GM23338 (cell line): ENCODE measurements at regions not wholly inside any gene's neighbourhood (a gene's known extent, or its start where the extent isn't known, plus 50 kb on each side); places are given as distances from the start of the nearest gene placed in this dataset.

Source experiments
- ATAC-seq: fragments of 200-7000 bp; cut with Tn5 transposase; 3 replicates; pipeline ENCODE4 v1.9.1; 2020
- DNase-seq: peaks from one replicate; pipeline ENCODE4 v3.0.0-alpha.2; 2015; ENCODE audit warnings: low spot score
- H2AFZ ChIP-seq: fragments of 200-600 bp; sonication (generic); 2 replicates; pipeline ENCODE4 v1.8.0; 2016; ENCODE audit warnings: antibody characterized with exemption, mild to moderate bottlenecking, moderate library complexity
- H3F3A ChIP-seq: fragments of 200-600 bp; sonication (generic); replicated peaks from 2 replicates; pipeline ENCODE4 v1.8.0; 2017; ENCODE audit warnings: antibody characterized with exemption, mixed run types, low read depth
- H3K27ac ChIP-seq: fragments of 200-600 bp; sonication (generic); 2 replicates; pipeline ENCODE4 v1.6.1; 2016; ENCODE audit warnings: low read depth
- H3K27me3 ChIP-seq: fragments of 200-600 bp; sonication (generic); 2 replicates; pipeline ENCODE4 v1.8.0; 2016; ENCODE audit warnings: mild to moderate bottlenecking, mixed run types, moderate library complexity; ENCODE audit not compliant: insufficient read depth
- H3K36me3 ChIP-seq: fragments of 200-600 bp; sonication (generic); 2 replicates; pipeline ENCODE4 v1.8.0; 2016; ENCODE audit warnings: mild to moderate bottlenecking; ENCODE audit not compliant: insufficient read depth
- H3K4me1 ChIP-seq: fragments of 200-600 bp; sonication (generic); 2 replicates; pipeline ENCODE4 v1.8.0; 2016; ENCODE audit warnings: mild to moderate bottlenecking, moderate library complexity; ENCODE audit not compliant: insufficient read depth
- H3K4me2 ChIP-seq: fragments of 200-600 bp; sonication (generic); 2 replicates; pipeline ENCODE4 v1.7.1; 2017; ENCODE audit warnings: mixed run types
- H3K4me3 ChIP-seq: fragments of 200-600 bp; sonication (generic); 2 replicates; pipeline ENCODE4 v1.6.1; 2016; ENCODE audit warnings: mixed run types
- H3K79me2 ChIP-seq: fragments of 200-600 bp; sonication (generic); replicated peaks from 2 replicates; pipeline ENCODE4 v1.8.0; 2017; ENCODE audit warnings: mild to moderate bottlenecking; ENCODE audit not compliant: insufficient read depth
- H3K9me2 ChIP-seq: fragments of 200-600 bp; sonication (generic); 2 replicates; pipeline ENCODE4 v1.8.0; 2017; ENCODE audit not compliant: insufficient read depth
- H4K20me1 ChIP-seq: fragments of 200-600 bp; sonication (generic); replicated peaks from 2 replicates; pipeline ENCODE4 v1.8.0; 2017; ENCODE audit warnings: mild to moderate bottlenecking; ENCODE audit not compliant: insufficient read depth
- H3K27ac Mint-ChIP-seq: 2 replicates; pipeline ENCODE4 v1.8.0; 2020; ENCODE audit warnings: inconsistent platforms, mild to moderate bottlenecking, moderate library complexity, mixed read lengths
- H3K27me3 Mint-ChIP-seq: 3 replicates; pipeline ENCODE4 v1.8.0; 2022; ENCODE audit warnings: low read depth, mild to moderate bottlenecking, moderate library complexity, mixed read lengths, inconsistent platforms; ENCODE audit not compliant: insufficient read depth, poor library complexity
- H3K36me3 Mint-ChIP-seq: 3 replicates; pipeline ENCODE4 v1.8.0; 2021; ENCODE audit warnings: low read depth, mild to moderate bottlenecking, inconsistent platforms, moderate library complexity, mixed read lengths
- H3K4me1 Mint-ChIP-seq: 3 replicates; pipeline ENCODE4 v1.8.0; 2020; ENCODE audit warnings: mild to moderate bottlenecking, inconsistent platforms, mixed read lengths
- H3K4me3 Mint-ChIP-seq: 3 replicates; pipeline ENCODE4 v1.8.0; 2021; ENCODE audit warnings: moderate library complexity, mild to moderate bottlenecking, inconsistent platforms, mixed read lengths
- H3K9me3 Mint-ChIP-seq: 3 replicates; pipeline ENCODE4 v1.8.0; 2020; ENCODE audit warnings: moderate library complexity, mild to moderate bottlenecking, inconsistent platforms, mixed read lengths
- CREB1 ChIP-seq: fragments of 250-450 bp; sonication (Bioruptor Pico); IDR thresholded peaks from 2 replicates; pipeline ENCODE4 v1.5.0; 2020; ENCODE audit warnings: low read depth, mild to moderate bottlenecking, moderate library complexity
- CTCF ChIP-seq, 2 experiments: fragments of 200-600 bp in 1 of 2; sonication (generic) in 1 of 2; conservative IDR thresholded peaks; 2 replicates each; pipeline versions ENCODE4 v1.5.1 to v1.6.1; 2016 to 2017; ENCODE audit warnings: antibody characterized with exemption in 2 of 2, low read depth in 2 of 2, mild to moderate bottlenecking in 2 of 2, moderate library complexity in 1 of 2
- EZH2 ChIP-seq: fragments of 200-600 bp; sonication (generic); IDR thresholded peaks from one replicate; pipeline ENCODE4 v1.8.0; 2017; ENCODE audit warnings: antibody characterized with exemption, mild to moderate bottlenecking, low read depth; ENCODE audit not compliant: unreplicated experiment
- EZH2phosphoT487 ChIP-seq: fragments of 200-600 bp; sonication (generic); IDR thresholded peaks from one replicate; pipeline ENCODE4 v1.8.1; 2018; ENCODE audit warnings: antibody characterized with exemption; ENCODE audit not compliant: unreplicated experiment
- JUNB ChIP-seq: IDR thresholded peaks from one replicate; pipeline ENCODE4 v1.6.1; 2016; ENCODE audit warnings: antibody characterized with exemption; ENCODE audit not compliant: unreplicated experiment
- NANOG ChIP-seq: IDR thresholded peaks from 2 replicates; pipeline ENCODE4 v1.6.1; 2016; ENCODE audit warnings: antibody characterized with exemption, borderline replicate concordance
- POLR2AphosphoS5 ChIP-seq: IDR thresholded peaks from 2 replicates; pipeline ENCODE4 v1.6.1; 2016; ENCODE audit warnings: antibody characterized with exemption, low read depth
- REST ChIP-seq: IDR thresholded peaks from one replicate; pipeline ENCODE4 v1.6.1; 2018; ENCODE audit warnings: antibody characterized with exemption; ENCODE audit not compliant: unreplicated experiment
- STAT1 ChIP-seq: IDR thresholded peaks from one replicate; pipeline ENCODE4 v1.6.1; 2016; ENCODE audit warnings: antibody characterized with exemption; ENCODE audit not compliant: unreplicated experiment
- ZNF114 ChIP-seq: fragments of 250-450 bp; sonication (Bioruptor Pico); IDR thresholded peaks from 2 replicates; pipeline ENCODE4 v1.5.0; 2020; ENCODE audit warnings: mild to moderate bottlenecking, moderate library complexity
- ZNF331 ChIP-seq: fragments of 250-450 bp; sonication (Bioruptor Pico); IDR thresholded peaks from 2 replicates; pipeline ENCODE4 v1.5.0; 2020; ENCODE audit warnings: low read depth, mild to moderate bottlenecking, moderate library complexity
- ZNF462 ChIP-seq: fragments of 250-450 bp; sonication (Bioruptor Pico); IDR thresholded peaks from 2 replicates; pipeline ENCODE4 v1.5.0; 2020; ENCODE audit warnings: mild to moderate bottlenecking, moderate library complexity
- TF ChIP-seq, protein P1 (sequence below): IDR thresholded peaks from 2 replicates; pipeline ENCODE4 v1.6.1; 2016; ENCODE audit warnings: antibody characterized with exemption

GRCh38 chr12:113582521-113583218, 111.0 kb upstream of the LHX5 start:
- no peaks in the 10 kb centered on the region for H3K9me2 ChIP-seq
- no peak overlapping the region for H3K4me2 ChIP-seq
- no peak overlapping the region for H2AFZ ChIP-seq
- H3K36me3 ChIP-seq, result peaks cover 9% of the 10 kb centered on the region; the same call in 1 of the 2 replicates
- peak; percentile 18; the same call in 1 of the 3 replicates for ATAC-seq
- peaks cover 18% of the 10 kb centered on the region for H3K4me1 ChIP-seq
- Mint-ChIP-seq H3K27me3 (peaks cover 2% of the 10 kb centered on the region), H3K9me3 (peaks cover 17% of the 10 kb centered on the region), H3K36me3 (peaks cover 8% of the 10 kb centered on the region; the same call in 2 of the 3 replicates), H3K4me1 (peaks cover 16% of the 10 kb centered on the region), H3K27ac (no peak overlapping the region), H3K4me3 (no peak overlapping the region)
- no peaks in the 10 kb centered on the region for H3K79me2 ChIP-seq
- H3K4me3 ChIP-seq, result no peak overlapping the region
- no peak overlapping the region for H3K27ac ChIP-seq
- TF ChIP-seq JUNB, result no peak
- TF ChIP-seq REST, result no peak
- TF ChIP-seq CTCF (conservative IDR thresholded peaks at IDR 0.05; ENCODE audit: low read depth in 2 of 2), result no peak
- no peak for TF ChIP-seq EZH2
- no peak for TF ChIP-seq EZH2phosphoT487
- no peak for TF ChIP-seq ZNF331
- no peak for TF ChIP-seq NANOG
- TF ChIP-seq CREB1 (CRISPR knock-in tag), result no peak
- TF ChIP-seq POLR2AphosphoS5, result no peak
- no peak for TF ChIP-seq ZNF462
- TF ChIP-seq ZNF114, result no peak
- TF ChIP-seq STAT1, result no peak
- TF ChIP-seq, protein P1, sequence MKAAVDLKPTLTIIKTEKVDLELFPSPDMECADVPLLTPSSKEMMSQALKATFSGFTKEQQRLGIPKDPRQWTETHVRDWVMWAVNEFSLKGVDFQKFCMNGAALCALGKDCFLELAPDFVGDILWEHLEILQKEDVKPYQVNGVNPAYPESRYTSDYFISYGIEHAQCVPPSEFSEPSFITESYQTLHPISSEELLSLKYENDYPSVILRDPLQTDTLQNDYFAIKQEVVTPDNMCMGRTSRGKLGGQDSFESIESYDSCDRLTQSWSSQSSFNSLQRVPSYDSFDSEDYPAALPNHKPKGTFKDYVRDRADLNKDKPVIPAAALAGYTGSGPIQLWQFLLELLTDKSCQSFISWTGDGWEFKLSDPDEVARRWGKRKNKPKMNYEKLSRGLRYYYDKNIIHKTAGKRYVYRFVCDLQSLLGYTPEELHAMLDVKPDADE, result no peak
- H4K20me1 ChIP-seq, result no peaks in the 10 kb centered on the region
- DNase-seq, result no peak
- H3F3A ChIP-seq, result 0 out of 2 replicates have a peak, but pooled peaks cover 5% of the 10 kb centered on the region
- H3K27me3 ChIP-seq, result no peaks in the 10 kb centered on the region
